WTC11 (cell line): ENCODE measurements at regions not wholly inside any gene's neighbourhood (a gene's known extent, or its start where the extent isn't known, plus 50 kb on each side); places are given as distances from the start of the nearest gene placed in this dataset.

Experiments used
- ATAC-seq: fragments of 200-7000 bp; cut with Tn5 transposase; 2 replicates; pipeline ENCODE4 v1.10.0; 2021; ENCODE audit warnings: mild to moderate bottlenecking, moderate library complexity
- CTCF ChIA-PET: fragments of 300-600 bp; sonication (Branson Sonifier 250); formaldehyde crosslinking; loops from one replicate; lab custom pipeline; 2021; ENCODE audit warnings: antibody characterized with exemption; lab: Charles Lee
- POLR2A ChIA-PET: fragments of 350-600 bp; sonication (Branson Sonifier 250); formaldehyde crosslinking; loops from one replicate; lab custom pipeline; 2021; ENCODE audit warnings: antibody characterized with exemption; lab: Charles Lee
- DNase-seq: peaks from one replicate; pipeline ENCODE4 v3.0.0; 2021; ENCODE audit warnings: low spot score
- H3K27ac Mint-ChIP-seq: 2 replicates; pipeline ENCODE4 v1.8.0; 2021; ENCODE audit warnings: mixed read lengths
- H3K27me3 Mint-ChIP-seq: 2 replicates; pipeline ENCODE4 v1.8.0; 2021; ENCODE audit warnings: low read depth, mild to moderate bottlenecking, moderate library complexity, mixed read lengths
- H3K36me3 Mint-ChIP-seq: 2 replicates; pipeline ENCODE4 v1.8.0; 2021; ENCODE audit warnings: mixed read lengths
- H3K4me1 Mint-ChIP-seq: 2 replicates; pipeline ENCODE4 v1.8.0; 2022; ENCODE audit warnings: mixed read lengths
- H3K4me3 Mint-ChIP-seq: 2 replicates; pipeline ENCODE4 v1.8.0; 2021; ENCODE audit warnings: mild to moderate bottlenecking, moderate library complexity, mixed read lengths
- H3K9me3 Mint-ChIP-seq: 2 replicates; pipeline ENCODE4 v1.8.0; 2021; ENCODE audit warnings: mixed read lengths
- CBFB ChIP-seq: sonication (generic); formaldehyde crosslinking; IDR thresholded peaks from 2 replicates; pipeline ENCODE4 v1.8.1; 2022; ENCODE audit warnings: mild to moderate bottlenecking, low read depth, missing genetic modification reagents
- CDX4 ChIP-seq: fragments of 250-450 bp; sonication (Bioruptor Pico); IDR thresholded peaks from 2 replicates; pipeline ENCODE4 v1.9.0; 2021; ENCODE audit warnings: moderate library complexity, mild to moderate bottlenecking, inconsistent platforms, borderline replicate concordance
- CREB1 ChIP-seq: sonication (generic); formaldehyde crosslinking; IDR thresholded peaks from 2 replicates; pipeline ENCODE4 v1.8.0; 2023; ENCODE audit warnings: mild to moderate bottlenecking, missing genetic modification reagents
- EMX1 ChIP-seq: fragments of 250-450 bp; sonication (Bioruptor Pico); IDR thresholded peaks from 2 replicates; pipeline ENCODE4 v1.8.0; 2021; ENCODE audit warnings: mild to moderate bottlenecking
- ESRRA ChIP-seq: sonication (generic); formaldehyde crosslinking; IDR thresholded peaks from 2 replicates; pipeline ENCODE4 v1.8.1; 2022; ENCODE audit warnings: mild to moderate bottlenecking, missing genetic modification reagents, borderline replicate concordance
- FOXK1 ChIP-seq: sonication (generic); formaldehyde crosslinking; IDR thresholded peaks from 2 replicates; pipeline ENCODE4 v1.8.0; 2022; ENCODE audit warnings: mild to moderate bottlenecking, moderate library complexity, missing genetic modification reagents
- FOXP1 ChIP-seq: sonication (generic); formaldehyde crosslinking; IDR thresholded peaks from 2 replicates; pipeline ENCODE4 v1.8.0; 2022; ENCODE audit warnings: missing genetic modification reagents, mild to moderate bottlenecking, moderate library complexity, borderline replicate concordance
- FOXP4 ChIP-seq: sonication (generic); formaldehyde crosslinking; IDR thresholded peaks from 2 replicates; pipeline ENCODE4 v1.8.0; 2022; ENCODE audit warnings: mild to moderate bottlenecking, missing genetic modification reagents
- HMGA2 ChIP-seq: fragments of 250-450 bp; sonication (Bioruptor Pico); IDR thresholded peaks from 2 replicates; pipeline ENCODE4 v1.4.0; 2021; ENCODE audit warnings: mild to moderate bottlenecking, moderate library complexity
- NFYB ChIP-seq: sonication (generic); formaldehyde crosslinking; conservative IDR thresholded peaks from 2 replicates; pipeline ENCODE4 v1.8.0; 2022; ENCODE audit warnings: low read depth, missing genetic modification reagents
- NR2C2 ChIP-seq: sonication (generic); formaldehyde crosslinking; IDR thresholded peaks from 2 replicates; pipeline ENCODE4 v1.8.0; 2022; ENCODE audit warnings: mild to moderate bottlenecking, missing genetic modification reagents
- SMAD3 ChIP-seq: sonication (generic); formaldehyde crosslinking; IDR thresholded peaks from 2 replicates; pipeline ENCODE4 v1.8.0; 2022; ENCODE audit warnings: missing genetic modification reagents, mild to moderate bottlenecking, borderline replicate concordance
- TEAD1 ChIP-seq: sonication (generic); formaldehyde crosslinking; IDR thresholded peaks from 2 replicates; pipeline ENCODE4 v1.8.0; 2022; ENCODE audit warnings: mild to moderate bottlenecking, missing genetic modification reagents
- USF1 ChIP-seq: sonication (generic); formaldehyde crosslinking; IDR thresholded peaks from 2 replicates; pipeline ENCODE4 v1.8.0; 2022; ENCODE audit warnings: mild to moderate bottlenecking, missing genetic modification reagents
- ZNF138 ChIP-seq: sonication (generic); formaldehyde crosslinking; conservative IDR thresholded peaks from 2 replicates; pipeline ENCODE4 v1.8.1; 2022; ENCODE audit warnings: mild to moderate bottlenecking, moderate library complexity, missing genetic modification reagents
- ZNF232 ChIP-seq: sonication (generic); formaldehyde crosslinking; IDR thresholded peaks from 2 replicates; pipeline ENCODE4 v1.8.0; 2022; ENCODE audit warnings: mild to moderate bottlenecking, missing genetic modification reagents
- ZNF317 ChIP-seq: sonication (generic); formaldehyde crosslinking; IDR thresholded peaks from 2 replicates; pipeline ENCODE4 v1.8.1; 2023; ENCODE audit warnings: low read depth, mild to moderate bottlenecking, moderate library complexity, missing genetic modification reagents, borderline replicate concordance
- ZNF425 ChIP-seq: fragments of 250-450 bp; sonication (Bioruptor Pico); conservative IDR thresholded peaks from 2 replicates; pipeline ENCODE4 v1.9.0; 2021; ENCODE audit warnings: mild to moderate bottlenecking
- ZSCAN18 ChIP-seq: fragments of 250-450 bp; sonication (Bioruptor Pico); IDR thresholded peaks from 2 replicates; pipeline ENCODE4 v2.1.2; 2022; ENCODE audit warnings: mild to moderate bottlenecking, moderate library complexity

- Mint-ChIP-seq H3K9me3 (peaks cover 19% of the 10 kb centered on the region), H3K4me1 (peaks cover 20% of the 10 kb centered on the region), H3K36me3 (peaks cover 6% of the 10 kb centered on the region), H3K4me3 (no peak overlapping the region), H3K27me3 (no peaks in the 10 kb centered on the region; the same call in 1 of the 2 replicates), H3K27ac (no peak overlapping the region)
- no peak for TF ChIP-seq USF1 (CRISPR knock-in tag)
- TF ChIP-seq FOXP4 (CRISPR knock-in tag): no peak
- TF ChIP-seq ZNF425 (CRISPR knock-in tag): no peak
- TF ChIP-seq FOXP1 (CRISPR knock-in tag): no peak
- no peak for TF ChIP-seq EMX1 (CRISPR knock-in tag)
- TF ChIP-seq ZNF138: no peak
- no peak for TF ChIP-seq TEAD1 (CRISPR knock-in tag)
- TF ChIP-seq HMGA2 (CRISPR knock-in tag): no peak
- TF ChIP-seq ESRRA (CRISPR knock-in tag): no peak
- no peak for TF ChIP-seq FOXK1 (CRISPR knock-in tag)
- TF ChIP-seq ZSCAN18 (CRISPR knock-in tag): no peak
- no peak for TF ChIP-seq CBFB (CRISPR knock-in tag)
- TF ChIP-seq NFYB: no peak
- no peak for TF ChIP-seq CREB1 (CRISPR knock-in tag)
- no peak for TF ChIP-seq ZNF317 (CRISPR knock-in tag)
- ATAC-seq: peak; percentile 65
- ChIA-PET CTCF (interaction anchor here (0.8 kb wide), 1 partner anchor 167 kb away, joined by 3 read pairs; no protein-coding TSS in a partner anchor), POLR2A (no interaction called here)
- no peak for DNase-seq
Observed at GRCh38 chr3:84110787-84111186, 848.0 kb upstream of the CADM2 start.

- no peak overlapping the region for H3K4me3 Mint-ChIP-seq
- TF ChIP-seq ZNF232 (CRISPR knock-in tag) (no peak), CDX4 (CRISPR knock-in tag) (no peak), ZNF425 (CRISPR knock-in tag) (no peak), SMAD3 (CRISPR knock-in tag) (no peak), NR2C2 (CRISPR knock-in tag) (no peak)
- peaks cover 3% of the 10 kb centered on the region; the same call in 1 of the 2 replicates for H3K9me3 Mint-ChIP-seq
- CTCF ChIA-PET: interaction anchor here (1.7 kb wide), 1 partner anchor 11 kb away, joined by 8 read pairs; no protein-coding TSS in a partner anchor
- H3K4me1 Mint-ChIP-seq: no peaks in the 10 kb centered on the region
- no peak for ATAC-seq
- H3K27ac Mint-ChIP-seq: no peak overlapping the region
- no peak for DNase-seq
- H3K36me3 Mint-ChIP-seq: no peaks in the 10 kb centered on the region
- POLR2A ChIA-PET: no interaction called here
- no peaks in the 10 kb centered on the region; the same call in 1 of the 2 replicates for H3K27me3 Mint-ChIP-seq
Observed at GRCh38 chr3:84125201-84125721, 833.5 kb upstream of the CADM2 start.
